ENCODE measurements at regions not wholly inside any gene's neighbourhood (a gene's known extent, or its start where the extent isn't known, plus 50 kb on each side); places are given as distances from the start of the nearest gene placed in this dataset.

- TF ChIP-seq, protein P1, sequence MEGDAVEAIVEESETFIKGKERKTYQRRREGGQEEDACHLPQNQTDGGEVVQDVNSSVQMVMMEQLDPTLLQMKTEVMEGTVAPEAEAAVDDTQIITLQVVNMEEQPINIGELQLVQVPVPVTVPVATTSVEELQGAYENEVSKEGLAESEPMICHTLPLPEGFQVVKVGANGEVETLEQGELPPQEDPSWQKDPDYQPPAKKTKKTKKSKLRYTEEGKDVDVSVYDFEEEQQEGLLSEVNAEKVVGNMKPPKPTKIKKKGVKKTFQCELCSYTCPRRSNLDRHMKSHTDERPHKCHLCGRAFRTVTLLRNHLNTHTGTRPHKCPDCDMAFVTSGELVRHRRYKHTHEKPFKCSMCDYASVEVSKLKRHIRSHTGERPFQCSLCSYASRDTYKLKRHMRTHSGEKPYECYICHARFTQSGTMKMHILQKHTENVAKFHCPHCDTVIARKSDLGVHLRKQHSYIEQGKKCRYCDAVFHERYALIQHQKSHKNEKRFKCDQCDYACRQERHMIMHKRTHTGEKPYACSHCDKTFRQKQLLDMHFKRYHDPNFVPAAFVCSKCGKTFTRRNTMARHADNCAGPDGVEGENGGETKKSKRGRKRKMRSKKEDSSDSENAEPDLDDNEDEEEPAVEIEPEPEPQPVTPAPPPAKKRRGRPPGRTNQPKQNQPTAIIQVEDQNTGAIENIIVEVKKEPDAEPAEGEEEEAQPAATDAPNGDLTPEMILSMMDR (IDR thresholded peaks at IDR 0.05) = no peak
- TF ChIP-seq, protein P2, sequence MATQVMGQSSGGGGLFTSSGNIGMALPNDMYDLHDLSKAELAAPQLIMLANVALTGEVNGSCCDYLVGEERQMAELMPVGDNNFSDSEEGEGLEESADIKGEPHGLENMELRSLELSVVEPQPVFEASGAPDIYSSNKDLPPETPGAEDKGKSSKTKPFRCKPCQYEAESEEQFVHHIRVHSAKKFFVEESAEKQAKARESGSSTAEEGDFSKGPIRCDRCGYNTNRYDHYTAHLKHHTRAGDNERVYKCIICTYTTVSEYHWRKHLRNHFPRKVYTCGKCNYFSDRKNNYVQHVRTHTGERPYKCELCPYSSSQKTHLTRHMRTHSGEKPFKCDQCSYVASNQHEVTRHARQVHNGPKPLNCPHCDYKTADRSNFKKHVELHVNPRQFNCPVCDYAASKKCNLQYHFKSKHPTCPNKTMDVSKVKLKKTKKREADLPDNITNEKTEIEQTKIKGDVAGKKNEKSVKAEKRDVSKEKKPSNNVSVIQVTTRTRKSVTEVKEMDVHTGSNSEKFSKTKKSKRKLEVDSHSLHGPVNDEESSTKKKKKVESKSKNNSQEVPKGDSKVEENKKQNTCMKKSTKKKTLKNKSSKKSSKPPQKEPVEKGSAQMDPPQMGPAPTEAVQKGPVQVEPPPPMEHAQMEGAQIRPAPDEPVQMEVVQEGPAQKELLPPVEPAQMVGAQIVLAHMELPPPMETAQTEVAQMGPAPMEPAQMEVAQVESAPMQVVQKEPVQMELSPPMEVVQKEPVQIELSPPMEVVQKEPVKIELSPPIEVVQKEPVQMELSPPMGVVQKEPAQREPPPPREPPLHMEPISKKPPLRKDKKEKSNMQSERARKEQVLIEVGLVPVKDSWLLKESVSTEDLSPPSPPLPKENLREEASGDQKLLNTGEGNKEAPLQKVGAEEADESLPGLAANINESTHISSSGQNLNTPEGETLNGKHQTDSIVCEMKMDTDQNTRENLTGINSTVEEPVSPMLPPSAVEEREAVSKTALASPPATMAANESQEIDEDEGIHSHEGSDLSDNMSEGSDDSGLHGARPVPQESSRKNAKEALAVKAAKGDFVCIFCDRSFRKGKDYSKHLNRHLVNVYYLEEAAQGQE (IDR thresholded peaks at IDR 0.05; ENCODE audit: insufficient read depth in 1 of 2, low read depth in 2 of 2, low read length in 1 of 2) = no peak
- no peak for TF ChIP-seq POLR2AphosphoS5 (IDR thresholded peaks at IDR 0.05; ENCODE audit: low read depth, low read length)
Observed at GRCh38 chr3:25237602-25238001, 190.5 kb upstream of the RARB start.
